Subcutaneous abdominal adipose tissue (tissue), 5 donors: ENCODE measurements at regions not wholly inside any gene's neighbourhood (a gene's known extent, or its start where the extent isn't known, plus 50 kb on each side); places are given as distances from the start of the nearest gene placed in this dataset.
"Not testable (repeated sequence)": the region's sequence is repeated elsewhere in the genome, so short reads cannot be mapped to it uniquely, and the experiment has no call there.

ENCODE experiments used
- H3K27ac ChIP-seq: one replicate; pipeline ENCODE4 v1.7.0; 2013; ENCODE audit warnings: low read depth, mild to moderate bottlenecking, inconsistent platforms, low read length, moderate library complexity
- H3K27me3 ChIP-seq, 5 donors: one replicate each; pipeline ENCODE4 v1.7.0; 2013; ENCODE audit warnings: low read length in 5 of 5, inconsistent platforms in 1 of 5; ENCODE audit not compliant: control insufficient read depth in 5 of 5, insufficient read depth in 4 of 5
- H3K36me3 ChIP-seq, 5 donors: one replicate each; pipeline ENCODE4 v1.7.0; 2013; ENCODE audit warnings: low read length in 5 of 5; ENCODE audit not compliant: control insufficient read depth in 5 of 5, insufficient read depth in 5 of 5
- H3K4me1 ChIP-seq, 5 donors: one replicate each; pipeline ENCODE4 v1.7.0; 2013; ENCODE audit warnings: low read length in 5 of 5, mild to moderate bottlenecking in 3 of 5, moderate library complexity in 1 of 5; ENCODE audit not compliant: control insufficient read depth in 5 of 5, insufficient read depth in 5 of 5
- H3K4me3 ChIP-seq, 5 donors: one replicate each; pipeline ENCODE4 v1.7.0; 2013; ENCODE audit warnings: low read length in 5 of 5, low read depth in 1 of 5
- H3K9ac ChIP-seq, 5 donors: one replicate each; pipeline ENCODE4 v1.7.0; 2013; ENCODE audit warnings: low read length in 5 of 5, mild to moderate bottlenecking in 4 of 5, moderate library complexity in 3 of 5
- H3K9me3 ChIP-seq, 5 donors: one replicate each; pipeline ENCODE4 v1.7.0; 2013; ENCODE audit warnings: low read length in 5 of 5; ENCODE audit not compliant: control insufficient read depth in 5 of 5
- donor health status: healthy.
- donor health status: healthy.
- donor health status: healthy.
- donor health status: healthy.
- donor health status: healthy.

DNA sequence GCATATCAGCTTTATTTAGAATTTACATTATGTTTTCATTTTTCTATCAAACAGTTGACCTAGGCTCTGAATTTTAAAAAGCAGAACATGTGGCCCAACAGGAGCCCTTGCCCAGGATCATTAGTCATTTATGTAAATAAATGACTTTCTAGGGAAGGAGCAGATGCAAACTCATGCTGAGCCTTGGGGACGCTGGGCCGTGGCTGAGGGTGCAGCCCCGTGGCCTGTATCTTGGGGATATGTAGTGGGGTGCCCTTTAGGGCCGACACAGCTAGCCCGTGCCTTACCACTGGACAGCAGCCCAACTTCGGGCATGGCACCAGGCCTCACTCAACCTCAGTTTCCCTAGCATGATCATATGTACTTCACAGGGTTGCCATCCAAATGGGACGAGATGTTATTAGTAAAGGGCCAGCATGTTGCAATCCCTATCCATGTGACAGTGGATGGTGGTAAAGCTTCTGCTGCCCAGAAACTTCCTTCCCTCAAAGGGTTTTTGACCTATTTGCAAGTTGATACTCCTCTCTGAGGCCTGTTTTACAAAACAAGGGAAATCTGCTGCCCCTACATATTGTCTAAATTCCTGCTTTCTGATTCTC, 357.9 kb downstream of the ANAPC1 start:
- H3K9ac ChIP-seq, H3K36me3 ChIP-seq, H3K27ac ChIP-seq, H3K27me3 ChIP-seq, H3K9me3 ChIP-seq, H3K4me3 ChIP-seq: not testable (repeated sequence)
- peaks cover 0 to 13% (median 9%) of the 10 kb centered on the region in 5 donors for H3K4me1 ChIP-seq

DNA sequence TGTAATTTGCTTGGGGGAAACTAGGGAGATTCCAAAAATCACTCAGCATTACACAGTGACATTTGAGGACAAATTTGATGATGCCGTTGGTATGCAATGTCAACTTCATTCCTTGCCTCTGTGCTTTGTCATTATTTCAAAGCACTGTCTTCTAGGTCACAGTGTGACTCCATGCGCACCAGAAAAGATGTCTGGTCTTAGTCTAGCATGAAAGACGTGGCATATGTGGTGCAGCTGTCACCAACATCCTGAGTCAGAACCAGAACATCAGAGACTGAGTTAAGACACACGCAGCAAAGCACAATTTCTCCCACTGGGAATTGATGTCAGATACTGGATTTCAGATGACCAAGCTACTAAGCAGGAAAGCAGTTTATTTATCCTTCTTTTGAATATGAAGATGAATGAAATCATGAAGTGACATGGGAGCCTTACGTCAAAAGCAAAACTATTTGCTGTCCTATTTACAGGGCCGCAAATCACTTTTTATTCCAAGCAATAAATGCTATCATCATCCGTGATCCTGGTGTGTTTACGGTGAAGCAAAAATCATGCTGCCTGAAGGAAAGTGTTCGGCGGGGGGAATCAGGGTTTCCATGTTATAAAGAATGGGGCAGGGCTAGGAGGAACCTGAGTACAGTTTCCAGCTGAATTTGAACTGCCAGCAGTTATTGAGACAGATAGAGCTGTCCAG, 356.1 kb downstream of the ANAPC1 start:
- H3K9ac ChIP-seq, H3K27ac ChIP-seq, H3K4me1 ChIP-seq, H3K4me3 ChIP-seq, H3K36me3 ChIP-seq, H3K27me3 ChIP-seq, H3K9me3 ChIP-seq: not testable (repeated sequence)

DNA sequence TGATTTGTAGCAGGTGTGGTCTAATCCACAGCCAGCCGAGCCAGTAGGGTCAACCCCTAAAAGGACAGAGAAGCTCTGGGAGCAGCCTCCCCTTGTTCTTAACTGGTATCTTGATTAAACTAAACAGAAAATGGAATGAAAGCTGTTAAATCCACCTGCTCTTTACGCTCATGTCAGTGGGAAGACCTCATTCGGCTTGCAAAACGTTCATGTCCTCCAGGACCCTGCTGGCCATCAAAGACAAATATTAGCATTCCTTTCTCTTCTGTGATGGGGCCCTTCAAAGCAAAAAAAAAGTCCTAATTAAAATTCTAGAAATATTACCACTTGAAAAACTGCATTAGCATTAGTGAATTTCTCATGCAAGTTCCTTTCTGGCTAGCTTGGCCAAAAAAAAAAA, 355.0 kb downstream of the ANAPC1 start:
- H3K9ac ChIP-seq, H3K9me3 ChIP-seq, H3K4me1 ChIP-seq, H3K27ac ChIP-seq, H3K36me3 ChIP-seq, H3K4me3 ChIP-seq, H3K27me3 ChIP-seq: not testable (repeated sequence)

DNA sequence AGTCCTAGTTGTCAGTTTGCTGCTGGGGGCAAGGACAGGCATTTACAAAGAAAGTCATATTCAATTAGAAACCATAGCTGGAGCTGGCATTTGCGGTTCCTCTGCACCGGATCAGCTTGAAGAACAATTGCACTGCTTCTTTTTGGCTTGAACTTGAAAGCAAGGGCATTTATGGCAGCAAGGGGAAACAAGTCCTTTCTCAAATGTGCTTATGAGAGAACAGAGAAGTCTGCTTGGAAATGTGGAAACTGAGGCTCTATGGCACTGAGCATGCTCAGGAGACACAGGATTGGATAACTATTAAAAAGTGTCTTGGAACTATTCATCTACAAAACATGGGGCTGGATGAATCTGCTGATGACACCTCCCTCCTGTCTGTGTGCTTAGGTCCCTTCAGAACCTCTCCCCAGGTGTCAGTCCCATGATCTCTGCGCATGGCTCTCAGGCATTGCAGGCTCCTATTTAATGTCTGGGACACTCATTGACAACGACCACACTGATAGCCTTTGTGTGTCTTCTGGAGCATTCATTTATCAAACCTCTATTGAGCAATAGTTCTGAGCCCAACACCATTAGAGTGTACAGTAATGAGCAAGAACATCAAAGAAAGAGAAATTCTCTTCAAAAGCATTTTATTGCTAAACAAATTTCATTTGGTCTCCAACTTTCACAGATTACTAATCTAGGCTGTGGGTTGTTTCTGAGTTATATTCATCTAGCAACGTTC, 353.6 kb downstream of the ANAPC1 start:
- H3K4me1 ChIP-seq, H3K9me3 ChIP-seq, H3K36me3 ChIP-seq, H3K9ac ChIP-seq, H3K27ac ChIP-seq, H3K4me3 ChIP-seq, H3K27me3 ChIP-seq: not testable (repeated sequence)

DNA sequence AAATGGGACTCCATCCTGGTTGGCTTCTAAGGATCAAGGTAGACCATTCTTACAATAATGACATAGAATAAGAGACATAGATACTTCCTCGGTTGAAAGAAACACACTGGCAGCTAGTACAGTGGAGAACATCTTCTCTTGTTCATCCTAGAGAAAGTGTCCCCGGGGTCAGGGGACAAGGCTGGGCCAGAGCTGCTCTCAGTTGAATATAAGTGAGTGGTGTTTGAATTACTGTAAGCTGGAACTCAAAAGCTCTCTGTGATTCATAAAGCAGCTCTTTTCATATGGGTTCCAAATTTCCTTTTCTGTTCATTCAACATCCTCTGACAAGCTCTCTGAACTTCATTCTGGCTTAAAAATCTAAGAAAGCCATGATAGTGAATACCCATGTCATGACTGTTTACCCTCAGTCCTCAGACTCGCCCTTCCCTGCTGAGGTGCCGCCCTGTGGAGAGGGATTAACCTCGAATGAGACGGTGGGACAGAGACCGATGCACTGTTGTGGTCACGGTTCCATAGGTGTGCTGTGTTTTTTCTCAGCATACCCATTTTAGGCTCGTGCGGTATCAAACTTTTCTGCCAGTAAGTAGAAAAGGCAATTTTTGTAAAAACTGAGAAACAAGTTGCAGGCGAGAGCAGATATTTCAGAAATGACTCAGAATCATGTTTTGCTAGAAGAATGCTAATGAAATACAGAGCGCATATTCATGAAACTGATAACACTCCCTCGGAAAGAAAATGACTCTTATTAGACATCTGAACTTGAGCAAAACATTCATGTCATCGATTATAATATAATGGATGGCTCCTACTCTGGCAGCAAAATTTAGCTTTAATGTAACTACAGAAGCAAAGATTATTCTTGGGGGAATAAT, 351.1 kb downstream of the ANAPC1 start:
- H3K4me3 ChIP-seq, H3K9ac ChIP-seq, H3K27me3 ChIP-seq, H3K36me3 ChIP-seq, H3K9me3 ChIP-seq, H3K27ac ChIP-seq: not testable (repeated sequence)
- H3K4me1 ChIP-seq: peaks cover 2 to 11% (median 10%) of the 10 kb centered on the region in 5 donors

DNA sequence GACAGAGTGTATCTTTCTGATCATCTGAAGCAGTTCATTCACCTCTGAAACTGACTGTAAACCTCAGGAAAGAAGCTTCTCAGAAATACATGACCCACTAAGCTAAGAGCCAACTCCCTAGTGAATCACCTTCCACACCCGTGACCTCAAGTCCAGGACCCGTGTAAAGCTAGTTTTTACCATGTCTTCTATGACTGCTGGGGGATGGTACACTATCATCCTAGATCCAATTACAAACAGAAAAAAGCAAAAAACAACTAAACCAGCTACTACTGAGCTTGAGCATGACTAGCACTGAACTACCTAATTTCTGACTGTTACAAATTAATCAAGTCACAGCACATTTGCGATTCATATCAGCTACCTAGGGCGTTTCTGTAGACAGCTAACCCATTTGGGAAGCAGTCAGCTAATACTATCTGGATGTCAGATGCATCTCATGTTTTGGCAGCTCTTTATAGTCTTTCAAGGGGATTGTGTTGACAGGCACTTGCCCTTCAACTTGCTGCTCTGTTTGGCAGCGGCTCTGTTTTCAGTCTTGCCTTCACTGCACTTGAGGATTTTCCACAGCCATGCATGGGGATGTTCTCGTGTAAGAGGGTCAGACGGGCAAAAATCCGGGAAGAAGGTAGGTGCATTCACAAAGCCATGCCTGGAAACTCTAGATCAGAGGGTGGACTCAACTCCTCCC, 350.3 kb downstream of the ANAPC1 start:
- not testable (repeated sequence) for H3K36me3 ChIP-seq, H3K9me3 ChIP-seq, H3K4me3 ChIP-seq, H3K27me3 ChIP-seq, H3K27ac ChIP-seq, H3K9ac ChIP-seq
- peaks cover 2 to 11% (median 10%) of the 10 kb centered on the region in 5 donors for H3K4me1 ChIP-seq

DNA sequence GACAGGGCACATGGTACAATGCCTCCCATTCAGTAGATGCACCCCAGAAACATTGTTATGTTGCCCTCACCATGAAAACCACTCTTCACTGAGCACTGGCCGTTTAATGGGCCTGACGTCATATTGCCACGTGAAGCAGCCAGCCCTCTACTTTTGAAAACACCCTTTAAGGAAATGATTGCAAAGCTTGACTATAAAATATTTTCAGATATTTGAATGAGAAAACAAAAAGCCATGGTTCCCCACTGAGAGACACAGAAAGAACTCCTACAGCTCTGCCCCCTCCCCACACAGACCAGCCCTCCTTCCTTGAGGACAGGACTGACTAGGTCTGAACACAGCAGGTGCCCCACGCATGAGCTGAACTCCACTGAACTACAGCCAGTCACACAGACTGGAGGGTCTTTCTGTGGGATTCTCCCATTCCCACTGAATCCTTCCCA, 349.1 kb downstream of the ANAPC1 start:
- Histone ChIP-seq H3K27ac (no peak overlapping the region), H3K9me3 (no peaks in the 10 kb centered on the region), H3K4me1 (peaks cover 2 to 11% (median 10%) of the 10 kb centered on the region in 5 donors), H3K27me3 (no peaks in the 10 kb centered on the region), H3K9ac (no peak overlapping the region), H3K4me3 (no peak overlapping the region), H3K36me3 (no peaks in the 10 kb centered on the region)

DNA sequence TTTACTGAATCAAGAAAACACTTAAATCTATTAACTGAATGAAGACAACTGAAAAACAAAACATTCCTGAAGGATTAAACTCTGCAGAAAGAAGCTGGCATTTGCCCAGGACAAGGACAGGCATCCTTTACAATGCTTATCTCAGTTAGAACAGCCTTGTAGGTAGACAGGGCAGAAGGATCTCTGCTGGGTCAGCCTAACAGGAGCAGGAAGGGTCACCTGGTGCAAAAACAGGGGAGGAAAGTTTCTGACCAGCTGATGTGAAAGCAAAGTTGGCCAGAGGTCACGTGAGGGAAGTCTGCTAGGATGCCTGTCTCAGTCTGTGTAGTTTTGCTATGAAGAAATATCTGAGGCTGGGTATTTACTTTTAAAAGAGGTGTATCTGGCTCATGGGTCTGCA, 348.6 kb downstream of the ANAPC1 start:
- Histone ChIP-seq H3K27me3 (no peaks in the 10 kb centered on the region), H3K27ac (no peak overlapping the region), H3K9ac (no peak overlapping the region), H3K36me3 (no peaks in the 10 kb centered on the region), H3K4me1 (peaks cover 2 to 11% (median 10%) of the 10 kb centered on the region in 5 donors), H3K4me3 (no peak overlapping the region), H3K9me3 (no peaks in the 10 kb centered on the region)

DNA sequence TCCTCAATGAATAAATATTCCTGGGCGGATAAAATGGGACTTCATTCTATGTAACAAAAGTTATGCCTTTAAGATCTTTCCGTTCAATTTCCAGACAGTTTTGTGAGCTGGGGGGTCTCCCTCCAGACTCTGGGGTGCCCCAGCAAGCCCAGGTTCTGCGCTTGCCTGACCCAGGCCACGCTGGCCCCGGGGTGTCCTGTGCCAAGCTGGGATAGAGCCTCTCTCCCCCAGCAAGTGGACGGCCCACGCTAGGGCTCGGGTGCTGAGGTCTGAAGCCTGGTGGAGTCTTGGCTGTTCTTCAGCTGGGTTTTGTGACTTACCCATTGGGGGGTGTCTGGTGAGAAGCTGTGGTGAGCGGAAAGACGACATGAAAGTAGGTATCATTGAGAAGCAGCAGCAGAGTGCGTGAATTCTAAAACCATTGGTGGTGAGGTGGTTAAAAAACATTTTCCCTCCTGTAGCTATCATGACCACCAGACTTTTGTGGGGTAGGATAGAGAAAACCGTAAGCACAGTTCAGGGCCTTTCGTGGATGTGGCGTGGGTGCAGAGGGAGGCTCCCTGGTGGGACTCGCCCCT, 346.8 kb downstream of the ANAPC1 start:
- Histone ChIP-seq H3K36me3 (no peaks in the 10 kb centered on the region), H3K4me3 (no peak overlapping the region), H3K27me3 (no peaks in the 10 kb centered on the region), H3K4me1 (peaks cover 2 to 11% (median 10%) of the 10 kb centered on the region in 5 donors), H3K9ac (no peak overlapping the region), H3K9me3 (no peaks in the 10 kb centered on the region), H3K27ac (no peak overlapping the region)
